IMR-90 (cell line): ENCODE measurements at regions not wholly inside any gene's neighbourhood (a gene's known extent, or its start where the extent isn't known, plus 50 kb on each side); places are given as distances from the start of the nearest gene placed in this dataset.

Experiments
- ATAC-seq: fragments of 200-7000 bp; cut with Tn5 transposase; 2 replicates; pipeline ENCODE4 v1.9.1; 2020; ENCODE audit warnings: low read depth, mild to moderate bottlenecking, moderate library complexity
- BruUV-seq: library from RNA; stranded (reverse); fragments of 400-500 nt; replicated peaks from 2 replicates; lab custom pipeline; 2021; lab: Mats Ljungman, UMichigan
- CTCF ChIA-PET: fragments of 300-600 bp; formaldehyde crosslinking; extraction: SDS; loops from one replicate; lab custom pipeline; 2021; ENCODE audit warnings: antibody characterized with exemption; lab: Yijun Ruan, JAX
- POLR2A ChIA-PET: fragments of 300-600 bp; sonication (Branson Sonifier 250); formaldehyde crosslinking; loops from one replicate; lab custom pipeline; 2022; ENCODE audit warnings: antibody characterized with exemption; ENCODE audit not compliant: unreplicated experiment; lab: Charles Lee
- DNase-seq: peaks from one replicate; pipeline ENCODE4 v3.0.0; 2013
- H2AFZ ChIP-seq: replicated peaks from 2 replicates; pipeline ENCODE3; 2013; ENCODE audit warnings: low read length, mild to moderate bottlenecking; ENCODE audit not compliant: poor library complexity
- H2AK5ac ChIP-seq: 2 replicates; pipeline ENCODE4 v1.6.1; 2013; ENCODE audit warnings: low read depth, low read length, inconsistent platforms
- H2AK9ac ChIP-seq: replicated peaks from 2 replicates; pipeline ENCODE3; 2013; ENCODE audit warnings: mild to moderate bottlenecking, low read depth, low read length, moderate library complexity; ENCODE audit not compliant: poor library complexity
- H2BK120ac ChIP-seq: 2 replicates; pipeline ENCODE4 v1.6.1; 2013; ENCODE audit warnings: low read depth, low read length, inconsistent platforms
- H2BK15ac ChIP-seq: 3 replicates; pipeline ENCODE4 v1.6.1; 2013; ENCODE audit warnings: low read depth, low read length, inconsistent platforms
- H2BK20ac ChIP-seq: 2 replicates; pipeline ENCODE4 v1.6.1; 2013; ENCODE audit warnings: low read depth, mild to moderate bottlenecking, inconsistent platforms, low read length, moderate library complexity
- H2BK5ac ChIP-seq: 2 replicates; pipeline ENCODE4 v1.6.1; 2013; ENCODE audit warnings: mild to moderate bottlenecking, low read depth, low read length, inconsistent platforms; ENCODE audit not compliant: poor library complexity, severe bottlenecking
- H3K14ac ChIP-seq: replicated peaks from 2 replicates; pipeline ENCODE4 v1.6.1; 2013; ENCODE audit warnings: low read depth, low read length, inconsistent platforms
- H3K18ac ChIP-seq: 2 replicates; pipeline ENCODE4 v1.6.1; 2013; ENCODE audit warnings: low read depth, low read length, control low read depth
- H3K23ac ChIP-seq: 2 replicates; pipeline ENCODE4 v1.6.1; 2013; ENCODE audit warnings: low read depth, low read length, inconsistent platforms
- H3K27ac ChIP-seq: 2 replicates; pipeline ENCODE4 v1.5.1; 2013; ENCODE audit warnings: mild to moderate bottlenecking, control low read depth, low read length; ENCODE audit not compliant: insufficient read depth
- H3K27me3 ChIP-seq: 2 replicates; pipeline ENCODE4 v1.6.1; 2013; ENCODE audit warnings: low read length; ENCODE audit not compliant: control insufficient read depth, insufficient read depth
- H3K36me3 ChIP-seq: 2 replicates; pipeline ENCODE4 v1.6.1; 2013; ENCODE audit warnings: low read length, mixed read lengths; ENCODE audit not compliant: control insufficient read depth, insufficient read depth
- H3K4ac ChIP-seq: 2 replicates; pipeline ENCODE4 v1.6.1; 2013; ENCODE audit warnings: low read depth, low read length, inconsistent platforms
- H3K4me1 ChIP-seq: 2 replicates; pipeline ENCODE4 v1.6.1; 2013; ENCODE audit warnings: low read length, mixed read lengths; ENCODE audit not compliant: control insufficient read depth, insufficient read depth
- H3K4me2 ChIP-seq: 2 replicates; pipeline ENCODE4 v1.6.1; 2013; ENCODE audit warnings: low read depth, mild to moderate bottlenecking, control low read depth, low read length, moderate library complexity
- H3K4me3 ChIP-seq: 2 replicates; pipeline ENCODE4 v1.5.1; 2013; ENCODE audit warnings: low read depth, mild to moderate bottlenecking, control low read depth, low read length, moderate library complexity; ENCODE audit not compliant: insufficient read depth
- H3K56ac ChIP-seq: 2 replicates; pipeline ENCODE4 v1.6.1; 2013; ENCODE audit warnings: low read length, inconsistent platforms; ENCODE audit not compliant: insufficient read depth; ENCODE audit errors: extremely low read depth
- H3K79me1 ChIP-seq, 2 experiments: 2 replicates each; pipeline ENCODE4 v1.6.1; 2013; ENCODE audit warnings: low read length in 2 of 2, inconsistent platforms in 1 of 2, low read depth in 1 of 2
- H3K9ac ChIP-seq: 2 replicates; pipeline ENCODE4 v1.6.1; 2013; ENCODE audit warnings: low read depth, low read length, control low read depth
- H3K9me1 ChIP-seq: 2 replicates; pipeline ENCODE4 v1.6.1; 2013; ENCODE audit warnings: low read length, inconsistent platforms; ENCODE audit not compliant: insufficient read depth
- H3K9me3 ChIP-seq: 2 replicates; pipeline ENCODE4 v1.6.1; 2013; ENCODE audit warnings: low read length; ENCODE audit not compliant: control insufficient read depth, insufficient read depth
- H4K20me1 ChIP-seq: 2 replicates; pipeline ENCODE4 v1.6.1; 2013; ENCODE audit warnings: low read length, inconsistent platforms; ENCODE audit not compliant: insufficient read depth
- H4K5ac ChIP-seq: 2 replicates; pipeline ENCODE4 v1.6.1; 2013; ENCODE audit warnings: mild to moderate bottlenecking, low read depth, low read length, control low read depth
- H4K8ac ChIP-seq, 2 experiments: 2 replicates each; pipeline ENCODE4 v1.6.1; 2013; ENCODE audit warnings: low read depth in 2 of 2, low read length in 2 of 2, control low read depth in 1 of 2, inconsistent platforms in 1 of 2
- H4K91ac ChIP-seq: 2 replicates; pipeline ENCODE4 v1.6.1; 2013; ENCODE audit warnings: low read depth, low read length, inconsistent platforms; ENCODE audit not compliant: insufficient read depth
- BHLHE40 ChIP-seq: fragments of 150-350 bp; IDR thresholded peaks from 2 replicates; pipeline ENCODE4 v1.6.1; 2016; ENCODE audit warnings: mild to moderate bottlenecking, low read depth, low read length
- CEBPB ChIP-seq: IDR thresholded peaks from 2 replicates; pipeline ENCODE4 v1.6.1; 2012; ENCODE audit warnings: low read depth, low read length, improper control_type of control experiment
- CTCF ChIP-seq: conservative IDR thresholded peaks from 2 replicates; pipeline ENCODE4 v1.5.1; 2012; ENCODE audit warnings: mild to moderate bottlenecking, low read depth, low read length, improper control_type of control experiment
- ELK1 ChIP-seq: fragments of 150-350 bp; IDR thresholded peaks from 2 replicates; pipeline ENCODE4 v1.6.1; 2016; ENCODE audit warnings: low read depth, mild to moderate bottlenecking, low read length, moderate library complexity, borderline replicate concordance
- FOS ChIP-seq: fragments of 150-350 bp; IDR thresholded peaks from 2 replicates; pipeline ENCODE4 v1.6.1; 2016; ENCODE audit warnings: low read depth, low read length
- MAFK ChIP-seq: IDR thresholded peaks from 2 replicates; pipeline ENCODE4 v1.6.1; 2012; ENCODE audit warnings: low read depth, low read length, improper control_type of control experiment
- MAZ ChIP-seq: IDR thresholded peaks from 2 replicates; pipeline ENCODE4 v1.6.1; 2012; ENCODE audit warnings: low read depth, mild to moderate bottlenecking, low read length, improper control_type of control experiment, moderate library complexity, borderline replicate concordance
- MXI1 ChIP-seq: IDR thresholded peaks from 2 replicates; pipeline ENCODE4 v1.6.1; 2012; ENCODE audit warnings: low read depth, mild to moderate bottlenecking, low read length, moderate library complexity, borderline replicate concordance
- NFE2L2 ChIP-seq: fragments of 150-350 bp; IDR thresholded peaks from 2 replicates; pipeline ENCODE4 v1.6.1; 2016; ENCODE audit warnings: low read depth, mild to moderate bottlenecking, low read length
- POLR2A ChIP-seq: IDR thresholded peaks from 2 replicates; pipeline ENCODE4 v1.6.1; 2012; ENCODE audit warnings: mild to moderate bottlenecking, low read depth, low read length
- RAD21 ChIP-seq: IDR thresholded peaks from 2 replicates; pipeline ENCODE4 v1.6.1; 2012; ENCODE audit warnings: low read length, improper control_type of control experiment
- RCOR1 ChIP-seq: IDR thresholded peaks from 2 replicates; pipeline ENCODE4 v1.6.1; 2012; ENCODE audit warnings: mild to moderate bottlenecking, low read length, improper control_type of control experiment; ENCODE audit not compliant: insufficient replicate concordance
- RFX5 ChIP-seq: IDR thresholded peaks from 2 replicates; pipeline ENCODE4 v1.8.0; 2012; ENCODE audit warnings: low read depth, mild to moderate bottlenecking, low read length, moderate library complexity
- SMC3 ChIP-seq: fragments of 150-350 bp; IDR thresholded peaks from 2 replicates; pipeline ENCODE4 v1.6.1; 2016; ENCODE audit warnings: low read depth, mild to moderate bottlenecking, antibody characterized with exemption, low read length, moderate library complexity
- USF2 ChIP-seq: fragments of 150-350 bp; IDR thresholded peaks from 2 replicates; pipeline ENCODE4 v1.6.1; 2017; ENCODE audit warnings: mild to moderate bottlenecking, antibody characterized with exemption, low read length, low read depth
- WGBS, 2 experiments: methylation state at CpG; one replicate each; pipeline versions ENCODE4 v1.1.5 to v1.1.7; 2013; ENCODE audit warnings: missing lambda C conversion rate in 2 of 2; ENCODE audit not compliant: insufficient read length in 1 of 2; ENCODE audit errors: extremely low coverage in 2 of 2; 5-methylcytosine and 5-hydroxymethylcytosine counted together
- dilution Hi-C: fragments of 300-500 bp; cut with HindIII; formaldehyde crosslinking; loops from one replicate; pipeline ENCODE4 v1.14.3; 2018; ENCODE audit warnings: low sequenced_read_pairs; ENCODE audit not compliant: unreplicated experiment
- in situ Hi-C: fragments of 300-500 bp; cut with MboI; formaldehyde crosslinking; loops from 3 replicates; pipeline ENCODE4 v1.14.3; 2019; ENCODE audit warnings: low sequenced_read_pairs, inconsistent platforms, mixed read lengths
- intact Hi-C: fragments of 100-400 bp; cut with micrococcal nuclease; formaldehyde crosslinking; loops from 2 replicates; pipeline ENCODE4 v1.10.0; 2022

GRCh38 chr12:31860401-31860800, 98.8 kb upstream of the RESF1 start:
- Histone ChIP-seq H2BK15ac (no peak overlapping the region), H3K27ac (no peak overlapping the region), H3K14ac (no peak overlapping the region), H4K8ac (no peak overlapping the region), H2AK9ac (no peak overlapping the region), H3K4me3 (no peak overlapping the region), H3K79me1 (no peaks in the 10 kb centered on the region), H3K36me3 (no peaks in the 10 kb centered on the region), H3K27me3 (no peaks in the 10 kb centered on the region), H2BK5ac (no peak overlapping the region), H2BK20ac (no peak overlapping the region), H3K4me1 (no peaks in the 10 kb centered on the region), H2AFZ (no peak overlapping the region), H3K9me1 (no peaks in the 10 kb centered on the region), H3K4me2 (no peak overlapping the region), H3K9ac (no peak overlapping the region), H3K18ac (no peak overlapping the region), H3K4ac (no peak overlapping the region), H4K91ac (no peak overlapping the region), H3K56ac (no peak overlapping the region), H2AK5ac (no peak overlapping the region), H2BK120ac (no peak overlapping the region), H4K5ac (no peak overlapping the region), H4K20me1 (no peaks in the 10 kb centered on the region), H3K23ac (no peak overlapping the region), H3K9me3 (no peaks in the 10 kb centered on the region)
- in situ Hi-C loops (no loop called here), intact Hi-C loops (no loop called here), dilution Hi-C loops (no loop called here)
- ATAC-seq (no peak), DNase-seq (no peak)
- ChIA-PET CTCF (no interaction called here), POLR2A (no interaction called here)
- 74% methylated on average over 3 of the region's 4 CpGs; no CpG with 5 or more reads in 1 of the 2 experiments for WGBS, 2 experiments
- TF ChIP-seq RCOR1 (no peak), CTCF (no peak), ELK1 (no peak), NFE2L2 (no peak), RAD21 (no peak), SMC3 (no peak), POLR2A (no peak), FOS (no peak), CEBPB (no peak), MAFK (no peak), USF2 (no peak), MAZ (no peak), RFX5 (no peak), BHLHE40 (no peak), MXI1 (no peak)
- no TSS peak for BruUV-seq
